ENCODE measurements at regions not wholly inside any gene's neighbourhood (a gene's known extent, or its start where the extent isn't known, plus 50 kb on each side); places are given as distances from the start of the nearest gene placed in this dataset.

- Histone ChIP-seq H3K4me1 (no peaks in the 10 kb centered on the region), H3K9me3 (no peaks in the 10 kb centered on the region), H3K4me3 (no peak overlapping the region), H3K27ac (no peak overlapping the region), H3K36me3 (no peaks in the 10 kb centered on the region), H3K27me3 (peaks cover 0 to 30% (median 0%) of the 10 kb centered on the region in 7 donors)
- DNase-seq (no peak), ATAC-seq (no peak)
- TF ChIP-seq CTCF (IDR thresholded peaks at IDR 0.05): no peak
- intact Hi-C loops (cut with DNase I): no loop called here
- WGBS, 2 donors: 100% methylated on average over 1 of the region's 1 CpG
Measured at GRCh38 chrX:16472345-16472744, 177.6 kb upstream of the S100G start.

- WGBS, 2 donors: 92 to 93% methylated on average over 4 of the region's 4 CpGs
- peaks cover 0 to 22% (median 0%) of the 10 kb centered on the region in 7 donors for H3K27me3 ChIP-seq
- H3K27ac ChIP-seq: no peak overlapping the region
- no peak overlapping the region for H3K4me3 ChIP-seq
- ATAC-seq (no peak), DNase-seq (no peak)
- TF ChIP-seq CTCF (IDR thresholded peaks at IDR 0.05): no peak
- no peaks in the 10 kb centered on the region for H3K36me3 ChIP-seq
- intact Hi-C loops (cut with DNase I): no loop called here
- H3K4me1 ChIP-seq: peaks cover 0 to 3% (median 0%) of the 10 kb centered on the region in 9 donors
- H3K9me3 ChIP-seq: no peaks in the 10 kb centered on the region
Measured at GRCh38 chrX:16474511-16474910, 175.4 kb upstream of the S100G start.

GRCh38 chrX:16476009-16476408, 173.9 kb upstream of the S100G start:
- ATAC-seq: no peak
- Histone ChIP-seq H3K4me3 (no peak overlapping the region), H3K9me3 (no peaks in the 10 kb centered on the region), H3K27ac (no peak overlapping the region), H3K27me3 (peaks cover 0 to 22% (median 0%) of the 10 kb centered on the region in 7 donors), H3K4me1 (peaks cover 0 to 3% (median 0%) of the 10 kb centered on the region in 9 donors), H3K36me3 (no peaks in the 10 kb centered on the region)
- intact Hi-C loops (cut with DNase I): no loop called here
- TF ChIP-seq CTCF (IDR thresholded peaks at IDR 0.05): no peak
- no peak for DNase-seq
- 85 to 94% methylated on average over 8 of the region's 8 CpGs for WGBS, 2 donors

- no peak for TF ChIP-seq CTCF (IDR thresholded peaks at IDR 0.05)
- H3K36me3 ChIP-seq: no peaks in the 10 kb centered on the region
- H3K4me1 ChIP-seq: peaks cover 0 to 3% (median 0%) of the 10 kb centered on the region in 9 donors
- H3K27ac ChIP-seq: no peak overlapping the region
- 87 to 93% methylated on average over 2 of the region's 2 CpGs for WGBS, 2 donors
- intact Hi-C loops (cut with DNase I): no loop called here
- no peaks in the 10 kb centered on the region for H3K9me3 ChIP-seq
- no peak overlapping the region for H3K4me3 ChIP-seq
- DNase-seq (no peak), ATAC-seq (no peak)
- peaks cover 0 to 22% (median 0%) of the 10 kb centered on the region in 7 donors for H3K27me3 ChIP-seq
Measured at GRCh38 chrX:16476692-16477091, 173.3 kb upstream of the S100G start.
